ENCODE measurements at regions not wholly inside any gene's neighbourhood (a gene's known extent, or its start where the extent isn't known, plus 50 kb on each side); places are given as distances from the start of the nearest gene placed in this dataset.

DNA sequence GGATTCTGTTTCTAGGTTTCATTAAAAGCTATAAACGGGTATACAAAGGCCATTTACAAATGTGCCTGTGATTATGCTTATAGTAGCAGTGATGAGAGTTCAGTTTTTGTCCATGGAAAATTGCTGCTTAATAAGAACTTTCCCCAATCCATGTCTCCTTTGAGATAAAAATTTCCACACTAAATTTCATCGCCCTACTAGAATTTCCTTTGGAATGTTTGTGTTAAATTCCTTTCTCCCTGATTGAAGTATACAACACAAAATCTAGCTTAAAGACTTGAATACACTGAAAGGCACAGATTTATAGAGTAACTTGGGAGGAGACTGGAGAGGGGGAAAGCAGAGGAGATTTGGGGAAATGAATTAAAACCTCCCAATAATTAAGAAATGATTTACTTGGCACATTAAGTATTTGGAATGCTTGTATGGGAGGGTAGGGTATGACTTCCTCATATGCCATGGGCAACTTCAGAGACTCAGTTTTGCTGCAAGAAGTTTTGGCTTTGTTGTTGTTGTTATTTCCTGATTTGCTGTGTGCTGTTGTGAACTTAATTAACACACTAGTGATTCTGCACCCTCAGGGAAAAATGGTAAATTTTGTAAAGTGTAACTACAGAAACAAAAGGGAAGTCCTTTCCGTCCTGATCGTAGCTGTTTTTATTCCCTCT, 157.6 kb upstream of the LMO4 start:
- no peak for TF ChIP-seq CTCF (IDR thresholded peaks at IDR 0.05)
- TF ChIP-seq POLR2A (IDR thresholded peaks at IDR 0.05), result no peak

Data from thyroid gland (tissue), 4 donors.